MV-4-11 (cell line): ENCODE measurements at regions not wholly inside any gene's neighbourhood (a gene's known extent, or its start where the extent isn't known, plus 50 kb on each side); places are given as distances from the start of the nearest gene placed in this dataset.
A peak's percentile ranks its signal among the peaks of the same experiment; 100 is the strongest.

ENCODE experiments used
- DNase-seq: peaks from one replicate; lab custom pipeline; 2025; lab: John Stamatoyannopoulos, UW

- no peak for DNase-seq
Observed at GRCh38 chr3:176554791-176555654, 642.3 kb downstream of the TBL1XR1 start.

GRCh38 chr3:176554264-176554663 lies 643.0 kb downstream of the TBL1XR1 start:
- DNase-seq: no peak

- DNase-seq: no peak
Observed at GRCh38 chr3:176526942-176527341, 670.3 kb downstream of the TBL1XR1 start.

GRCh38 chr3:176526225-176526624 lies 671.1 kb downstream of the TBL1XR1 start:
- no peak for DNase-seq

DNA sequence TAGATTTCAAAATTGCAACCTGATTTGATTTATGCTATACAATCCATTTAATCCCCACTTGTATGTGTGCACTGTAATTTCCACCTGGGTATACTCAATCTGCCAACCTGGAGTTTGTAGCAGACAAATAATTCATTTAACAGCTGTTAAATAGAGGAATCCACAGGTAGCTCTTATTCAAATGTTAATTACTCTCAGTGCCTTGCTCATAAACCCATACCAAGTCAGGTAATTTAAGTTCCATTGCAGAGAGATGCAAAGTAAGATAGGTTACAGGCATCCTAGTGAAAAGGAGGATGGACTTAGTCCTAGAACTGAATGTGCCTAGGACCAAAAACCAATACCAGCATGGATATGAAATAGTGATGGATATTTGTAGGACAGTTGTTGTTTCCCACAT lies 674.2 kb downstream of the TBL1XR1 start:
- no peak for DNase-seq

DNA sequence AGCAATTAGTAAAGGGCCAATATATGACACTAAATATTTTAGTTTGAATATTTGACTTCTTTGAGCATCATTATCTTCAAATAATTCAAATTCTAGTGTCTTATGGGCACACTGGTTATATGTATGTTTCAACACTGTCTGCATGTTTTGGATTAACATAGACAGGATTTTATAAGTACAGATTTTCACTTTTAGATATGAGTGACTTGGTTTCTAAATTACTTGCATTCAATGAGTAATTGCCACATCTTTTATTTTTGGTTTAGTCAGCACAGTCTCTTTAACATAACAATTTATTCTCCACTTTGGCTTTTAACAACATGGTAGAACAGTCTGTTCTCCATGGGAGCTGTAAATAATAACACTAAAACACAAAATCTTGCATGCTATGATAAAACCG lies 674.8 kb downstream of the TBL1XR1 start:
- no peak for DNase-seq

- DNase-seq: no peak
Observed at GRCh38 chr3:176521531-176522175, 675.6 kb downstream of the TBL1XR1 start.

DNA sequence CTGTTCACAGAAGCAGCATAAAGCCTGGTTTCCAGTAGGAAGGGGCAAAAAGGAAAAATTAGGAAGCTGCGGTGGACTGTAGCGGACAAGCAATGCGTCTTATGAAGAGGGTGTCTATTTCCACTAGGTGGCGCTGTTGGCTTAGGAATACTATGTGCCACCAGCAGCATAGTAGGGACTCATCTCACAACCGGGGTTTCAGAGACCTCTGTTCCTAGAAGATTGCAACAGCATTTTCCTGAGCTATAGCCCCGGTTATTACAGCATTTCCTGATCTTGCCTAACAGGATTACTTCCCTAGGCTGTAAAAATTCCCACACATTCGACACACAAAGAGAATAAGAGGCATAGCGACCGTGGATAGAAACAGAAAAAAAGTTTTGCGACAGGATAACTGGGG lies 683.0 kb downstream of the TBL1XR1 start:
- DNase-seq: no peak

- no peak for DNase-seq
Observed at GRCh38 chr3:176513604-176514003, 683.7 kb downstream of the TBL1XR1 start.

DNA sequence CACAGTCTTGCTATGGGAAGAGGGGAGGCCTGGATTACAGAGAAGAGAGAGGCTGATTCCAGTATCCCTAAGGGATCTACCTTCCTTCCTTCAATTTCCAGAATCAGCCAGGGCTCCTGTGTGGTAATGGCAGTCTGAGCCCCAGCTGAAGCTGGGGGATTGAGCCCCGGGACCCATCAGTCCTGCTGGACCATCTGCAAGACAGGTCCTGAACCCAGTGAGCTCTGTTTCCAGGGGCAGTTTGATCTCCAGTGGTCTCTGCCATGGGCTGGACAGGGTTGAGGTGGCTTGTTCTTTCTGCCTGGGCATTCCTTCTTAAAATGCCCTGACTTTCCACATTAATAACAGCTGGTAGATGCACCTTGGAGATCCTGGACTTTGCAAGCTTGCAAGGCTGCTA lies 685.2 kb downstream of the TBL1XR1 start:
- DNase-seq: no peak

DNA sequence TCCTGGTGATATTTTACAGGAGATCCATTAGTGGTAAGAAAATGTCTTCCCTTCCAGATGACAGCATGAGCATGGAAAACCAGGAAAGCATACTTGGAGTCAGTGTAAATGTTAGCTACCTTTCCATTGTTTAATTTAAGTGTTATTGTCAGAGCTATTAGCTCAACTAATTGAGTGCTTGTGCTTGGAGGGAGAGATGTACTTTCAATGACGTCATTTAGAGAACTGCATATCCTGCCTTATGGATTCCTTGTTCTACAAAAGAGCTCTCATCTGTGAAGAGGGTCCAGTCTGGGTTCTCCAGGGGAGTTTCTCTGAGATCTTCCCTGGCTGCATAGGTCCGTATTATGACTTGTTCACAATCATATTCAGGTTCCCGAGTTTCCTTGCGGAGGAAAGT lies 687.2 kb downstream of the TBL1XR1 start:
- DNase-seq: no peak

- peak; percentile 8 for DNase-seq
Observed at GRCh38 chr3:176505878-176506621, 691.2 kb downstream of the TBL1XR1 start.

GRCh38 chr3:176491084-176491483 lies 706.2 kb downstream of the TBL1XR1 start:
- no peak for DNase-seq

DNA sequence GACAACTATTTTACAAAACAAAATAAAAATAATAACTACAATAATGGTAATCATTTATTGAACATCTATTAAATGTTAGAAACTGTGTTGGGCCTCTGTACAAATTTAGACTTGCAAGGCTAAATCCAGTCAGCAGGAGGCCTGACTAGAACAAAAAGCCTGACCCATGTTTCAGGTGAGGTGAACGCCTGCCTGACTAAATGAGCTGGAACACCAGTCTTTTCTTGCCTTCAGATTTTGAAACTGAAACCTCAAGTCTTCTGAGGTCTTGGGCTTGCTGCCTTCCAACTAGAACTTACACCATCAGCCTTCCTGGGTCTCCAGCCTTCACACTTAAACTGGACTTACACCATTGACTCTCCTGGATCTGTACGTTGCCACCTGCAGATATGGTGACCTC lies 706.9 kb downstream of the TBL1XR1 start:
- DNase-seq: no peak

DNA sequence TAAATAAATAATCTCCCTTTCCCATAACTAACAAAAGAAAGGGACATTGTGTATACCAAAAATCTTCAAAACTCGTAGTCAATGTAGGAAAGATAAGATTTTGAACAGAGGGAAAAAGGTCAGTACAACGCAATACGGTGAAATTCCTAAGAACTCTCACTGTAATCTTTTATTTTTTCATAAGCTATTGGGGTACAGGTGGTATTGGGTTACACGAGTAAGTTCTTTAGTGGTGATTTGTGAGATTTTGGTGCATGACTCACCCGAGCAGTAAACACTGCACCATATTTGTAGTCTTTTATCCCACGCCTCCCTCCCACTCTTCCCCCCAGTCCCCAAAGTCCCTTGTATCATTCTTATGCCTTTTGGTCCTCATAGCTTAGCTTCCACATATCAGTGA lies 718.0 kb downstream of the TBL1XR1 start:
- no peak for DNase-seq

GRCh38 chr3:176469694-176470205 lies 727.5 kb downstream of the TBL1XR1 start:
- DNase-seq: no peak

GRCh38 chr3:176463610-176464009 lies 733.7 kb downstream of the TBL1XR1 start:
- no peak for DNase-seq

DNA sequence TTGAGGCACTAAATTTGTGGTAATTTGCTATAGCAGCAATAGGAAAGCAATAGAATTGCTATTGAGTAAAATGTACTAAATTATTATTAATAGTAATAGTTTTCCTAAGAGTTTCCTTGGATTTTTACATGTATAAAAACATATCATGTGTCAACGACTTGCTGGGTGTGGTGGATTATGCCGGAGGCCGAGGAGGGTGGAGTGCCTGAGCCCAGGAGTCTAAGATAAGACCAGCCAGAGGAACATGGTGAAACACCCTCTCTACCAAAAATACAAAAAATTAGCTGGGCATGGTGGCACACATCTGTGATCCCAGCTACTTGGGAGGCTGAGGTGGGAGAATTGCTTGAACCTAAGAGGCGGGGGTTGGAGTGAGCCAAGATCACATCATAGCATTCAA lies 749.9 kb downstream of the TBL1XR1 start:
- DNase-seq: no peak

DNA sequence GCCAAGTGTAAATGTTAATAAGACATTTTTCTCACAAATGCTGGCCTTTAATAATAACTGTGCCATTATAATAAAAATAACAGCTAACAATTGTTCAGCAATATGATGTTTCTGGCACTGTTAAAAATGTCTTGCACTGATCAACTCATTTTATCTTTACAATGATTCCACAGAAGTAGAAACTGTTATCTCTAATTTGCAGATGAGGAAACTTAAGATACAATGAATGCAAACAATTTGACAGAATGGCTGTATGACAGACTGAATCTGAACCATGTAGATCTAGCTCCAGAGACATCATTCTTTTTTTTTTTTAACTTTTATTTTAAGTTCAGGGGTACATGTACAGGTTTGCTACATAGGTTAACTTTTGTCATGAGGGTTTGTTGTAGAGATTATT lies 755.0 kb downstream of the TBL1XR1 start:
- no peak for DNase-seq

DNA sequence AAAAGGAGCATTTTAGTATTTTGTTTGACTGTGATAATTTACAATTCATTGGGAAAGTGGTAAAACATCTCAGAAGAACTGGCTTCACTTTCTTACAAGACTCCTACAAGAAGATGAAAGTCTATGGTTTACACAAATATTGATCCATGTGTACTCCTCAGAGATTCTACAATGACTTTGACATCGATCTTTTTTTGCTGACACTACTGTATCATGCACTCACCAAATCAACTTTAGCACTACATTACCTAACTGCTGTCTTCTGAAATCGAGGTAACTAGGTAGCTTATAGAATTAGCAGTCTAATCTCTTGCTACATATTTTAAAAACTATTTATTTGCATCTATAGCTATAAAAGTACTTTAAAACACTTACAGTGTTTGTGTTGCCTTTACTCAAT lies 757.6 kb downstream of the TBL1XR1 start:
- no peak for DNase-seq

GRCh38 chr3:176431991-176432390 lies 765.3 kb downstream of the TBL1XR1 start:
- DNase-seq: no peak

GRCh38 chr3:176431038-176431418 lies 766.3 kb downstream of the TBL1XR1 start:
- DNase-seq: no peak
